Loucy (cell line): ENCODE measurements at regions not wholly inside any gene's neighbourhood (a gene's known extent, or its start where the extent isn't known, plus 50 kb on each side); places are given as distances from the start of the nearest gene placed in this dataset.

Source experiments
- H2AFZ ChIP-seq: fragments of 200-600 bp; sonication (generic); 2 replicates; pipeline ENCODE4 v1.6.0; 2016; ENCODE audit warnings: antibody characterized with exemption, mild to moderate bottlenecking, low read length, moderate library complexity
- H3F3A ChIP-seq: fragments of 200-600 bp; 2 replicates; pipeline ENCODE4 v1.6.0; 2016; ENCODE audit warnings: antibody characterized with exemption, low read depth, mild to moderate bottlenecking
- H3K27me3 ChIP-seq: fragments of 200-600 bp; sonication (generic); 2 replicates; pipeline ENCODE4 v1.6.1; 2014; ENCODE audit warnings: low read length, mild to moderate bottlenecking; ENCODE audit not compliant: insufficient read depth, poor library complexity, severe bottlenecking
- H3K36me3 ChIP-seq: fragments of 200-600 bp; sonication (generic); 2 replicates; pipeline ENCODE4 v1.6.1; 2016; ENCODE audit warnings: low read length; ENCODE audit not compliant: insufficient read depth
- H3K4me1 ChIP-seq: fragments of 200-600 bp; sonication (generic); 2 replicates; pipeline ENCODE4 v1.5.1; 2014; ENCODE audit warnings: low read length, mild to moderate bottlenecking; ENCODE audit not compliant: insufficient read depth, poor library complexity, severe bottlenecking
- H3K4me2 ChIP-seq: fragments of 200-600 bp; sonication (generic); 2 replicates; pipeline ENCODE4 v1.6.0; 2014; ENCODE audit warnings: antibody characterized with exemption, low read length, low read depth, mild to moderate bottlenecking; ENCODE audit not compliant: poor library complexity, severe bottlenecking
- H3K4me3 ChIP-seq: fragments of 200-600 bp; sonication (generic); 2 replicates; pipeline ENCODE4 v1.5.1; 2014; ENCODE audit warnings: low read length, mild to moderate bottlenecking, mixed read lengths; ENCODE audit not compliant: poor library complexity, severe bottlenecking
- H3K79me2 ChIP-seq: fragments of 200-600 bp; sonication (generic); 2 replicates; pipeline ENCODE4 v1.6.1; 2014; ENCODE audit warnings: low read length; ENCODE audit not compliant: insufficient read depth
- H3K9ac ChIP-seq: fragments of 200-600 bp; sonication (generic); 2 replicates; pipeline ENCODE4 v1.6.0; 2014; ENCODE audit warnings: mild to moderate bottlenecking, low read depth, low read length, moderate library complexity; ENCODE audit not compliant: poor library complexity, severe bottlenecking
- H3K9me2 ChIP-seq: fragments of 200-600 bp; sonication (generic); replicated peaks from 2 replicates; pipeline ENCODE4 v1.6.1; 2016; ENCODE audit warnings: low read depth, low read length, mixed read lengths
- H3K9me3 ChIP-seq: fragments of 200-600 bp; sonication (generic); 2 replicates; pipeline ENCODE4 v1.6.1; 2014; ENCODE audit warnings: mild to moderate bottlenecking, antibody characterized with exemption, low read length, low read depth; ENCODE audit not compliant: insufficient read depth
- H4K20me1 ChIP-seq: fragments of 200-600 bp; sonication (generic); 2 replicates; pipeline ENCODE4 v1.6.0; 2014; ENCODE audit warnings: antibody characterized with exemption, low read length, mild to moderate bottlenecking; ENCODE audit not compliant: insufficient read depth, poor library complexity, severe bottlenecking
- CTCF ChIP-seq: fragments of 200-600 bp; sonication (generic); conservative IDR thresholded peaks from 2 replicates; pipeline ENCODE4 v1.5.1; 2014; ENCODE audit warnings: mild to moderate bottlenecking, antibody characterized with exemption, low read length
- EZH2phosphoT487 ChIP-seq: fragments of 200-600 bp; IDR thresholded peaks from 2 replicates; pipeline ENCODE4 v1.6.1; 2018; ENCODE audit warnings: antibody characterized with exemption, mild to moderate bottlenecking, moderate library complexity, borderline replicate concordance

- H3K27me3 ChIP-seq, result no peaks in the 10 kb centered on the region
- H3K9me2 ChIP-seq, result no peaks in the 10 kb centered on the region
- H2AFZ ChIP-seq, result no peak overlapping the region
- no peaks in the 10 kb centered on the region for H3K36me3 ChIP-seq
- no peaks in the 10 kb centered on the region; the same call in 1 of the 2 replicates for H3K9me3 ChIP-seq
- no peaks in the 10 kb centered on the region for H4K20me1 ChIP-seq
- H3K79me2 ChIP-seq, result no peaks in the 10 kb centered on the region
- no peaks in the 10 kb centered on the region for H3K4me1 ChIP-seq
- no peak for TF ChIP-seq CTCF
- TF ChIP-seq EZH2phosphoT487, result no peak
- H3K4me2 ChIP-seq, result no peak overlapping the region
- H3F3A ChIP-seq, result no peaks in the 10 kb centered on the region
- H3K4me3 ChIP-seq, result no peak overlapping the region
- H3K9ac ChIP-seq, result no peak overlapping the region
These were observed 65.9 kb upstream of the CDH13 start for GRCh38 chr16:82560805-82561325.

- no peak overlapping the region for H2AFZ ChIP-seq
- no peaks in the 10 kb centered on the region for H4K20me1 ChIP-seq
- no peak overlapping the region for H3K4me2 ChIP-seq
- H3K27me3 ChIP-seq, result no peaks in the 10 kb centered on the region
- H3K9me3 ChIP-seq, result no peaks in the 10 kb centered on the region
- no peaks in the 10 kb centered on the region for H3K36me3 ChIP-seq
- H3F3A ChIP-seq, result no peaks in the 10 kb centered on the region
- H3K9ac ChIP-seq, result no peak overlapping the region
- H3K4me3 ChIP-seq, result no peak overlapping the region
- no peaks in the 10 kb centered on the region for H3K79me2 ChIP-seq
- H3K4me1 ChIP-seq, result no peaks in the 10 kb centered on the region
- no peaks in the 10 kb centered on the region for H3K9me2 ChIP-seq
- TF ChIP-seq EZH2phosphoT487, result no peak
- no peak for TF ChIP-seq CTCF
These were observed 82.2 kb upstream of the CDH13 start for GRCh38 chr16:82544378-82545160.

DNA sequence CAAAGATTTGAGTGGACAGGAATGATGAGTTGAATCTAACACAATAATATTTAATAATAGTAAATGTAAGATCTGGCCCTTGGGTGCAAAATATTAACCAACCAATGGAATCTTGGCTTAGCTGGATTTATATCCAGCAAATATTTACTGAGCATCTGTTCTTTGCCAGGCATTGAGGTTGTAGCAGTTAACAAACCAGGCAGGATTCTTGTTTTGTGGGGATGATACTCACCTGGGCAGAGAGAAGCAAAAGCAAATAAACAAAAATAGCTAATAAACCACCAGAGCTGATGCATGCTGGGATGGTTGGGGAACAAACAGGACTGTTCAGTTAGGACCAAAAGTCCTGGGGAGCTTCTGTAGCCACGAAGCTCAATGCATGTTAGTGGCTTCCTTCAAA, 84.1 kb upstream of the CDH13 start:
- no peak for TF ChIP-seq EZH2phosphoT487
- no peak for TF ChIP-seq CTCF
- H3K79me2 ChIP-seq, result no peaks in the 10 kb centered on the region
- no peaks in the 10 kb centered on the region for H3K9me3 ChIP-seq
- no peaks in the 10 kb centered on the region for H3K27me3 ChIP-seq
- no peak overlapping the region for H3K4me3 ChIP-seq
- no peak overlapping the region for H3K9ac ChIP-seq
- no peaks in the 10 kb centered on the region for H3F3A ChIP-seq
- no peaks in the 10 kb centered on the region for H3K36me3 ChIP-seq
- H3K4me2 ChIP-seq, result no peak overlapping the region
- no peaks in the 10 kb centered on the region for H3K9me2 ChIP-seq
- H3K4me1 ChIP-seq, result no peaks in the 10 kb centered on the region
- no peak overlapping the region for H2AFZ ChIP-seq
- no peaks in the 10 kb centered on the region for H4K20me1 ChIP-seq
